ENCODE measurements at regions not wholly inside any gene's neighbourhood (a gene's known extent, or its start where the extent isn't known, plus 50 kb on each side); places are given as distances from the start of the nearest gene placed in this dataset.
"Not testable (repeated sequence)": the region's sequence is repeated elsewhere in the genome, so short reads cannot be mapped to it uniquely, and the experiment has no call there.

DNA sequence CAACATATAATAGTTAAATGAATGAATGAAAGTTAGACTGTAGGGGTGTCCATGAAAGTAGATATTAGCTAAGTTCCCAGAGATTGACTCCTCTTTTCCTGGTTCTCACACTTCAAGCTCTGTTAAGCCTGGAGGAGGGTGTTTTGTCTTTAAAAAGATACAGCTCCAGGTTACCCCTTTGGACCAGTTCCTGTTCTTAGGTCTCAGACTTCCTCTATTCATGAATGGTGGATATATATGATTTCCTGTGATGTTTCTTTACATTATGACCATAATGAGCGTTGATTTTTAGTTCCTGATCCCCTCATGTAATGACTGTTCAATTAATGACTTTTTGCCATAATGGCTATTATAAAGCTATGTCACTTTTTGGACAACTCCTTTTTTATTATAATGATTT, 115.9 kb downstream of the FAM72C start:
- not testable (repeated sequence) for H3K4me3 ChIP-seq (ENCODE audit: low read length); H3F3A ChIP-seq (ENCODE audit: insufficient read depth, low read length, poor library complexity, severe bottlenecking); H3K9me2 ChIP-seq (ENCODE audit: insufficient read depth, low read length); H3K27me3 ChIP-seq (ENCODE audit: insufficient read depth, low read depth, low read length); H4K20me1 ChIP-seq (ENCODE audit: insufficient read depth); H3K79me2 ChIP-seq (replicated peaks; ENCODE audit: insufficient read depth, low read length); H3K27ac ChIP-seq (ENCODE audit: low read length); H3K9me3 ChIP-seq (ENCODE audit: low read length); H3K36me3 ChIP-seq (ENCODE audit: insufficient read depth, low read length); H2AFZ ChIP-seq (ENCODE audit: low read depth, low read length); H3K4me2 ChIP-seq (ENCODE audit: low read length); H3K9ac ChIP-seq (ENCODE audit: low read length)

DNA sequence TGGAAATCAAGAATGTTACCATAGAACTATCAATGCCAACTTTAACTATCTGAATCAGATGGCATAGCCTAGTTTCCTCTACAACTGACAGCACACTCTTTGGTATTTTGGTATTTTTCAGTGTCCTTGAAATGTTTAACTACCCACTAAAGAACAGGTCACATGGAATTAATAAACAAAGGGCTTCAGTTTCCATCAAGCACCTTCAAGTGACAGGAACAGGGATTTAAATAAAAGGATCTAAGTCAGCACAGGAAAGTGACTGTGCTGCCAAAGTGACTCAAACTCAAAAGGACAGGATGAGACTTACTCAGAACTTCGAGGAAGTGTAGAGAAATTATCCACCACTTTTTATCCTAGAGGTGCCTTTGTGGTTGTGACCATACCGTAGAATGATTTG, 117.7 kb downstream of the FAM72C start:
- H3K36me3 ChIP-seq (ENCODE audit: insufficient read depth, low read length); H3K27ac ChIP-seq (ENCODE audit: low read length); H4K20me1 ChIP-seq (ENCODE audit: insufficient read depth); H3K27me3 ChIP-seq (ENCODE audit: insufficient read depth, low read depth, low read length); H3K79me2 ChIP-seq (replicated peaks; ENCODE audit: insufficient read depth, low read length); H3F3A ChIP-seq (ENCODE audit: insufficient read depth, low read length, poor library complexity, severe bottlenecking); H3K4me2 ChIP-seq (ENCODE audit: low read length); H3K9me2 ChIP-seq (ENCODE audit: insufficient read depth, low read length); H2AFZ ChIP-seq (ENCODE audit: low read depth, low read length); H3K9ac ChIP-seq (ENCODE audit: low read length); H3K4me3 ChIP-seq (ENCODE audit: low read length); H3K9me3 ChIP-seq (ENCODE audit: low read length): not testable (repeated sequence)

GRCh38 chr1:143850637-143851036, 121.1 kb downstream of the FAM72C start:
- H3K4me3 ChIP-seq (ENCODE audit: low read length); H3K9ac ChIP-seq (ENCODE audit: low read length); H3K9me3 ChIP-seq (ENCODE audit: low read length); H3K36me3 ChIP-seq (ENCODE audit: insufficient read depth, low read length); H3K4me2 ChIP-seq (ENCODE audit: low read length); H3K27ac ChIP-seq (ENCODE audit: low read length); H3K9me2 ChIP-seq (ENCODE audit: insufficient read depth, low read length); H3K79me2 ChIP-seq (replicated peaks; ENCODE audit: insufficient read depth, low read length); H2AFZ ChIP-seq (ENCODE audit: low read depth, low read length); H4K20me1 ChIP-seq (ENCODE audit: insufficient read depth); H3K27me3 ChIP-seq (ENCODE audit: insufficient read depth, low read depth, low read length); H3F3A ChIP-seq (ENCODE audit: insufficient read depth, low read length, poor library complexity, severe bottlenecking): not testable (repeated sequence)

- not testable (repeated sequence) for H3K36me3 ChIP-seq (ENCODE audit: insufficient read depth, low read length); H3K9me3 ChIP-seq (ENCODE audit: low read length); H2AFZ ChIP-seq (ENCODE audit: low read depth, low read length); H3K27ac ChIP-seq (ENCODE audit: low read length); H3K27me3 ChIP-seq (ENCODE audit: insufficient read depth, low read depth, low read length); H3F3A ChIP-seq (ENCODE audit: insufficient read depth, low read length, poor library complexity, severe bottlenecking); H3K4me3 ChIP-seq (ENCODE audit: low read length); H3K79me2 ChIP-seq (replicated peaks; ENCODE audit: insufficient read depth, low read length); H3K9ac ChIP-seq (ENCODE audit: low read length); H3K4me2 ChIP-seq (ENCODE audit: low read length); H3K9me2 ChIP-seq (ENCODE audit: insufficient read depth, low read length); H4K20me1 ChIP-seq (ENCODE audit: insufficient read depth)
Measured at GRCh38 chr1:143848859-143849258, 122.9 kb downstream of the FAM72C start.

DNA sequence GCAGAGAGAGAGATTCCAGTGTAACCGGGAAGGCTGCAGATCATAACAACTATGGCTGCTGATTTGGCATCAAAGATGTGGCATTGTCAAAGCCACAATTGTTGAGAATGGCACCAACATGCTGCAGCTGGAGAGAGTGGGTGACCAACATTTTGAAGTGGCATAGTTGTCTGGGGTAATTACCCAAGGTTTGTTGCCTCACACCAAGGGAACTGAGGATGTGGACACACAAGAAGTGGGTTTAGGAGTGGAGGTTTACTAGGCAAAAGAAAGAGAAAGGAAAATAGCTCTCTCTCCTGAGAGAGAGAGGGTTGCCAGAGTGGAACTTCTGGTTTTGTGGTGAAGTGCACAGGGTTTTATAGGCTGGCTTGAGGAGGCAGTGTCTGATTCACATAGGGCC, 126.6 kb downstream of the FAM72C start:
- H3K36me3 ChIP-seq (ENCODE audit: insufficient read depth, low read length); H3K27me3 ChIP-seq (ENCODE audit: insufficient read depth, low read depth, low read length); H3K4me3 ChIP-seq (ENCODE audit: low read length); H2AFZ ChIP-seq (ENCODE audit: low read depth, low read length); H3K9me3 ChIP-seq (ENCODE audit: low read length); H3K9ac ChIP-seq (ENCODE audit: low read length); H3K79me2 ChIP-seq (replicated peaks; ENCODE audit: insufficient read depth, low read length); H3K9me2 ChIP-seq (ENCODE audit: insufficient read depth, low read length); H3K27ac ChIP-seq (ENCODE audit: low read length); H3K4me2 ChIP-seq (ENCODE audit: low read length); H3F3A ChIP-seq (ENCODE audit: insufficient read depth, low read length, poor library complexity, severe bottlenecking); H4K20me1 ChIP-seq (ENCODE audit: insufficient read depth): not testable (repeated sequence)

GRCh38 chr1:143842058-143842457, 129.7 kb downstream of the FAM72C start:
- not testable (repeated sequence) for H3K9ac ChIP-seq (ENCODE audit: low read length); H3K9me3 ChIP-seq (ENCODE audit: low read length); H3K36me3 ChIP-seq (ENCODE audit: insufficient read depth, low read length); H3K79me2 ChIP-seq (replicated peaks; ENCODE audit: insufficient read depth, low read length); H3K27ac ChIP-seq (ENCODE audit: low read length); H4K20me1 ChIP-seq (ENCODE audit: insufficient read depth); H3K4me2 ChIP-seq (ENCODE audit: low read length); H3F3A ChIP-seq (ENCODE audit: insufficient read depth, low read length, poor library complexity, severe bottlenecking); H3K27me3 ChIP-seq (ENCODE audit: insufficient read depth, low read depth, low read length); H3K9me2 ChIP-seq (ENCODE audit: insufficient read depth, low read length); H3K4me3 ChIP-seq (ENCODE audit: low read length); H2AFZ ChIP-seq (ENCODE audit: low read depth, low read length)

DNA sequence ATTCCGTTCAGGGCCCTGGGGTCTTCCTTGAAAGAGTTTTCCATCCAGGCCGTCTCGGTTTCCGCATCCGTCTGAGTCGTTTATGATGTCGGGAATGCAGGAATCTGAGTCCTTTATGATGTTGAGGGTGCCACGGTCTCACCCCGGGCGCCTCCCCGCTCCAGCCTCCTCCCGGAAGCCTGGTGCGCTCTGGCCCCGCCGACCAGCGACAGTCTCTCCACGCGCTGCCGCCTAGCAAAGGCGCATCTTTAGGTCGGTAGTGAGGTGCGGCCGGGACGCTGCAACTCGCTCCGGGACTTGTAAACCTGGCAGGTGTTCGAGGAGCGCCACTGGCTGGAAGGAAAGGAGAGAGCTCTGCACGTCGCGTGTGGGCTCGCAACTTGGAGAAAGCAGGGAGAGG, 132.6 kb downstream of the FAM72C start:
- not testable (repeated sequence) for H3K4me3 ChIP-seq (ENCODE audit: low read length); H3K9ac ChIP-seq (ENCODE audit: low read length); H3K27me3 ChIP-seq (ENCODE audit: insufficient read depth, low read depth, low read length); H3F3A ChIP-seq (ENCODE audit: insufficient read depth, low read length, poor library complexity, severe bottlenecking); H2AFZ ChIP-seq (ENCODE audit: low read depth, low read length); H3K9me3 ChIP-seq (ENCODE audit: low read length); H3K9me2 ChIP-seq (ENCODE audit: insufficient read depth, low read length); H3K4me2 ChIP-seq (ENCODE audit: low read length); H4K20me1 ChIP-seq (ENCODE audit: insufficient read depth); H3K27ac ChIP-seq (ENCODE audit: low read length); H3K79me2 ChIP-seq (replicated peaks; ENCODE audit: insufficient read depth, low read length); H3K36me3 ChIP-seq (ENCODE audit: insufficient read depth, low read length)

GRCh38 chr1:143838598-143838929, 133.2 kb downstream of the FAM72C start:
- H3K9me2 ChIP-seq (ENCODE audit: insufficient read depth, low read length); H3K27me3 ChIP-seq (ENCODE audit: insufficient read depth, low read depth, low read length); H3K4me3 ChIP-seq (ENCODE audit: low read length); H3K79me2 ChIP-seq (replicated peaks; ENCODE audit: insufficient read depth, low read length); H3F3A ChIP-seq (ENCODE audit: insufficient read depth, low read length, poor library complexity, severe bottlenecking); H3K36me3 ChIP-seq (ENCODE audit: insufficient read depth, low read length); H3K4me2 ChIP-seq (ENCODE audit: low read length); H3K9ac ChIP-seq (ENCODE audit: low read length); H2AFZ ChIP-seq (ENCODE audit: low read depth, low read length); H4K20me1 ChIP-seq (ENCODE audit: insufficient read depth); H3K9me3 ChIP-seq (ENCODE audit: low read length); H3K27ac ChIP-seq (ENCODE audit: low read length): not testable (repeated sequence)

Measured in neural cell (in vitro differentiated cells).